DMS153 treated with DMSO at 0.1 percent for 48 hours (cell line): ENCODE measurements at regions not wholly inside any gene's neighbourhood (a gene's known extent, or its start where the extent isn't known, plus 50 kb on each side); places are given as distances from the start of the nearest gene placed in this dataset.
A peak's percentile ranks its signal among the peaks of the same experiment; 100 is the strongest.
"Not testable (repeated sequence)": the region's sequence is repeated elsewhere in the genome, so short reads cannot be mapped to it uniquely, and the experiment has no call there.

ENCODE experiments used
- DNase-seq: peaks from one replicate; lab custom pipeline; 2025; ENCODE audit not compliant: unreplicated experiment; lab: John Stamatoyannopoulos, UW

DNA sequence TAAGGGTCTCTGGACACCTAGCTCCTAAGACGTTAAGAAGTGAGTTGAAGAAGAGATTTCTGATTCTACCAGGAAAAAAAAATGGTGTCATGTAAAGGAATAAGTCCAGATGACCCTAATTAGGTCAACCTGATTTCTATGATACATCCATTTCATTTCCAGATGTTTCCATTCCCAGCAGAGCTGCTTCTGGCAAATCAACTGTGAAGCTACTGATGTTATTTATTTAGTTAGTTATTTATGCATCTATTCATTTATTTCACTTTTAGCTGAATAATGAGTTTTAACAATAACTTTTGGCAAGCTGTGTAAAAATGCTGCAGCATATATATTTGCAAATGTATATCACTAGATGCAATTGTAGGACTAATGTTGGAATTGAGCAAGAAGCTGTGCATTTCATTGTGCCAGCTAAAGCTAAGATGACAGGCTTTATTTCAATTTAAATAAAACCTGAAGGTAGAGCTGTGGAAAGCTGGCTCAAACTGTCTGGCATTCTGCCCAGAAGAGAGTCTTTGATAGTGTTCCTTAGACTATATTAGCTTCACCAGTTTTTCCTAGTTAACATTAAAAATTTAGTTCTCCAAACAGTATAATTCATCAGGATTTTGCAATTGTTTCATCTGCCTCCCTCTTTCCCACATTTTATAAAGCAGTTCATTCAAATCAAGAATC is 1164.4 kb upstream of the ADGRL4 start:
- no peak for DNase-seq

DNA sequence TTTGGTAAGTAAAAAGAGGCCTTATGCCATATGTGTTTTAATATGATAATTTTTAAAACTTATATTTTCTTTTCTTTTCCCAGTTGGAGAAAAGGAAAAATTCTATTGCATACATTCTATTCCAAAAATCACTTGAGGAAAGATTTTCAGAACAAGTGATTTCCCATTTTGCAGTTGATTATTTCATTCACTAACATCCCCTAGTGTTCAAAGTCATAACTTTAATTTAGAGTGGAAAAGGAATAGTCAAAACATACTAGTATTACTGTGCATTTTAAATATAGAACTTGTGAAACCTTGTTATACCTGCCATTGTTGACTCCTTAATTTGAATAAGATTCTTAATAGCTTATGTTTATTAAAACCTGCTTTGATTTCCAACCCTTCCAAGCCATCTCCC is 1157.6 kb upstream of the ADGRL4 start:
- no peak for DNase-seq

DNA sequence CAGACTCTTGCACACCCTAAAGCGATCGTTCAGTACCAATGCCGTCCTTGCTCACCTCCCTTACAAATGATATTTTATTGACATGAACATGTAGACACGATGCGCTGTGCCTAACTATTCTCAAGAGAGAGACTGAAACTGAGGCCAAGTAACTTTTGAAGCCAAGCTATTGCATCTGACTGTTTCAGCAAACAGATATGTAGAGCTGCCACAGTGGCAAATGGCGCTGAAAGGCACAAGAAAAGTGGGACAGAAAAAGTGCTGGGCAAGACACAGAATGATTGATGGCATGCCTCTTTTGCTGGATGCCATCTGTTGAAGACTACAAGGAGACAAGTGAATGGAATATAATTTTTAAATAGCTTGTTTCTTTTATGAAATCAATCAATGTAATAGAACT is 1157.2 kb upstream of the ADGRL4 start:
- no peak for DNase-seq

DNA sequence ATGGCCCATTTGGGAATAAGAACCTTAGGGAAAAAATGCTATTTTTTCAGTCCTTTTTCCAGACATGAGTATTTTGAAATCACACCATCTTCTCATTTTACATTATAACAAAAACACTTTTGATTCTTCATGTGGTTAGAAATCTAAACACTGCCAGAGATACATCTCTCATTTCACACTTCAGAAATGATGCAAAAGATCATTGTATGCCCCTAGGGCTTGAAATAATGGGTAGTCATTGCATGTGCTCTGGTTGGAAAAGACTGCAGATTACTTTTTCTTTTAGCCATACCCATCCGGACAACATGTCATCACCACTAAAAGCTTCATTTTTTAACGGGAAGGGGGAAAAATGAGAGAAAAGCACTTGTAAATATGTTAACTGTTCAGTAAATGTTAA is 1152.2 kb upstream of the ADGRL4 start:
- no peak for DNase-seq

DNA sequence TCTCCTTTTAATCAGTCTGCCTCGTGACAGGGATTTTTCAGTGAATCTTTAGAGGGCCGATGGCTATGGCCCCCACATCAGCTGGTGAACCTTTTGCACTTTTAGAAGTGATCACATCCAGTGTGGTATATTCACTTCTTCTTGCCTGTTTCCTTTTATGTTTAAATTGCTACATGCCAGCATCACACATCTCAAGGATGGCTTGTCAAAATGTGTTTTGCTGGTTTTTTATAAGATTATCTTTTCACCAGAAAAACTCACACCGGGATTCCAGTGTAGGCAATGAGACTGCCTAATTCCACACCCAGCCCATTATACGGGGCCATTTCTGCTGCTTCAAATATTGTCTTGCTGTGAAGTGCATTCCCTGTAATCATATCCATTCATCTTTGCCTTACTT is 1151.7 kb upstream of the ADGRL4 start:
- DNase-seq = no peak

DNA sequence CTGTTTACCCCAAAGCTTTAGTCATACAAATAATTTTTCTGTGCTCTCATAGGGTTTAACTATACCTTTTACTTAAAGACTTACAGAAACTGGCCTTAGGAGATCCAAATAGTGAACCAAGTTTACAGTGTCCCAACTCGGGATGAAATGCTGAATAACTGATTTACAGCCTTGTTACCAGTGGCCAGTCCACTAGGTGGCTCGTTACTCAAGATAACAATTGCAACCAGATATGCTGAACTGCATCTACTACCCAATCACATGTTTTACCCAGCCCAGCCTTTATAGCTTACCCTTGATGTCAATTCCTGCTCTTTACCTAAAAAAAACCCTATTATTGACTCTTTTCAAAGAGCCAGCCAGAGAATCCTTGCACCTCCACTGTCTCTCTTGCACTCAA is 1148.8 kb upstream of the ADGRL4 start:
- no peak for DNase-seq

DNA sequence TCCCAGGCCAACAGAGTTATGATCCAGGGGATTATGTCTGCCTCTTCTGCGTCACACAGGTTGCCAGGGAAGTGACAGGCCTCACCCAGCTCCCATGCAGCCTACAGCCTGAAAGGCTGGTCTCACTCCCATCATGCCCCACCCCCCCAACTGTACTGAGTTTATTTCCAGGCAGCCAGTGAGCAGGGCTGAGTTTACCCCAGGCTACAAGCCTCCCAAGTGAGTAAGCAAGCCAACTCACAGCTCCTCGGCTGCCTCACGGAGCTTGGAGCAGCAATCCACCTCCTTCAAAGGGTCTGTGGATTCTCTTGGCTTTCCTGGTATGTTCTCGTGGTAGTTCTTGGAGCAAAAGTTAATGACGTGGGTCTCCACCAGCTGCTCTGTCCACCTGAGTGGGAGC is 1147.6 kb upstream of the ADGRL4 start:
- DNase-seq = no peak

DNA sequence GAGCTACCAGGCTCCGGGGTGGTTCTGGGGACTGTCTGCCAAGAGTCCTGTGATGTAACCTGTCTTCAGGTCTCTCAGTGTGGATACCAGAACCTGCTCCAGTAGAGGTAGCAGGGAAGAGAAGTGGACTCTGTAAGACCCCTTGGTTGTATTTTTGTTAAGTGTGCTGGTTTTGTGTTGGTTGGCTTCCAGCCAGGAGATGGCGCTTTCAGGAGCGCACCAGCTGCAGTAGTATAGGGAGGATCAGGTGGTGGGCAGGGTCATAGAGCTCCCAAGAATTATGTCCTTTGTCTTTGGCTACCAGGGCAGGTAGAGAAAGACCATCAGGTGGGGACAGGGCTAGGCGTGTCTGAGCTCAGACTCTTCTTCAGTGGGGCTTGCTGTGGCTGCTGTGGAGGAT is 1147.2 kb upstream of the ADGRL4 start:
- DNase-seq = no peak

DNA sequence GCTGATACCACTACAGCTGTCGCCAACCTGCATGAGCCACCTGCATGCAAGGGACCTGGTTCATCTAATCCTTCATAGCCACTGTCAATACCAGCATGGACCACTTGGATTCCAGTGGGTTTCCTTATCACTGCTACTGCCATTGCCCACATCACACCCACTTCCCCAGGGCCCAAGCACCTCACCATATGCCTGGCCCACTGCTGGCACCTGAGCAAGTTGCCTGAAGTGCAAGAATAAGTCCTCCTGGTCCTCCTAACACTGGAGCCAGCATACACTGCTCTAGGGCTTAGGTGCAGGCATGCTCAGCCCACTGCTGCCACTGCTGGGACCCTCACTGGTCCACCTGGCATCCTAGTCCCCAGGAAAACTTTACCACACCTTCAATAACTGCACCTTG is 1136.8 kb upstream of the ADGRL4 start:
- no peak for DNase-seq

DNA sequence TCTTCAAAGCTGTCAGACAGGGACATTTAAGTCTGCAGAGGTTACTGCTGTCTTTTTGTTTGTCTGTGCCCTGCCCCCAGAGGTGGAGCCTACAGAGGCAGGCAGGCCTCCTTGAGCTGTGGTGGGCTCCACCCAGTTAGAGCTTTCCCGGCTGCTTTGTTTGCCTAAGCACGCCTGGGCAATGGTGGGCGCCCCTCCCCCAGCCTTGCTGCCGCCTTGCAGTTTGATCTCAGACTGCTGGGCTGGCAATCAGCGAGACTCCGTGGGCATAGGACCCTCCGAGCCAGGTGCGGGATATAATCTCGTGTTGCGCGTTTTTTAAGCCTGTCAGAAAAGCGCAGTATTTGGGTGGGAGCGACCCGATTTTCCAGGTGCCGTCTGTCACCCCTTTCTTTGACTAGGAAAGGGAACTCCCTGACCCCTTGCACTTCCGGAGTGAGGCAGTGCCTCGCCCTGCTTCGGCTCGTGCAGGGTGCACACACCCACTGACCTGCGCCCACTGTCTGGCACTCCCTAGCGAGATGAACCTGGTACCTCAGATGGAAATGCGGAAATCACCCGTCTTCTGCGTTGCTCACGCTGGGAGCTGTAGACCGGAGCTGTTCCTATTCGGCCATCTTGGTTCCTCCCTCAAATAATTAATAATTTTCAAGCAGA is 1131.5 kb upstream of the ADGRL4 start:
- not testable (repeated sequence) for DNase-seq

DNA sequence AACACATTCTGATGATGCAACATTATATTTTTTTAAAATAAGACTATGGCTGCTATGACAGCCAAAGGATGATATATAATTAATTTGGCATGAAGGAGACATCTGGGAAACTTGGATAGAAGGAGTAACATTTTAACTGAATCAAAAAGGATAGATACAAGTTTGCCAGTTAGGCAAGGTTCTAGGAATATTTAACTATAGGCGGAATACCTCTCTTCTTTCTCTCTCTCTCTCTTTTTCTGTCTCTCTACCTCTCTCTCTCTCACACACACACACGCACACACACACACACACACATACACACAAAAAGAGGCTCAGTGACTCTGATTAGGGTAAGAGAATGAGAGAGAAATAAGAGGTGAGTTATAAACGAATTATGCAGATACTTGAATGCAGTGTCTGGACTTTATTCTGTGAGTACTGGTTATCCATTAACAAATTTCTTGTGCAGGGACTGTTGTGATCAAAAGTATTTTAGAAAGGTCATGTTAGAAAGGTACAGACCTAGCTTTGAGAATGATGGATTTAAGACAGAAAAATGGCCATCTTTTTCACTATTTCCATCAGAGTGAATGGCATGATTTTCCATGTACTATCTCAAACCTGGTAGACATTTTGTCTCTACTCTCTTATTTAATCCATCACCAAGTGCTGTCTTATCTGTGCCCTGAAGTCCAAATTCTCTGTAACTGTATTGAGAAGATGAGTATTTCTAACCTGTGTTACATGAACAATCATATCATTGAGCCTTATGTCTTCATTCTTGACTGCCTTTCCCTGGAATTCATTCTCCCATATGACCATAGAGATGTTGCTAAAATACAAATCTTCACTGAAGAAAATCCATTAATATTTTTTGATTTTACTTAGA is 1106.9 kb upstream of the ADGRL4 start:
- DNase-seq = no peak

DNA sequence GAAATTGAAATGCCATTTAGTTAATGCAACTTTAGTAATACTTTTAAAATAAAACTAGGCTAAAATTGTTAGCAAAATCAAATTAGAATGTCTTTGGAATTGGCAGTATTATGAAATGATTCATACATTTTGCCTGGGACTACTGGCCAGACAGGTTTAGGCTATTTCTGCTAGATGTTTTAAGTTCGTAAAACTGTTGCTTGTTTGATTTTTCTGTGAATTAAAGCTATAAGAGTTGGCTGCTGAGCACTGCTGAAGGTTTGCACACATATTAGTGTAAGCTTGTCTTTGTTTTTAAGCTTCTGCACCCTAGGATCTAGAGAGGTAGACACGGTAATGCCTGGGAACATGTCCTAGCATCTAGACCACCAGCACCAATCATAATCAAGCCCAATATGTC is 1094.6 kb upstream of the ADGRL4 start:
- no peak for DNase-seq

DNA sequence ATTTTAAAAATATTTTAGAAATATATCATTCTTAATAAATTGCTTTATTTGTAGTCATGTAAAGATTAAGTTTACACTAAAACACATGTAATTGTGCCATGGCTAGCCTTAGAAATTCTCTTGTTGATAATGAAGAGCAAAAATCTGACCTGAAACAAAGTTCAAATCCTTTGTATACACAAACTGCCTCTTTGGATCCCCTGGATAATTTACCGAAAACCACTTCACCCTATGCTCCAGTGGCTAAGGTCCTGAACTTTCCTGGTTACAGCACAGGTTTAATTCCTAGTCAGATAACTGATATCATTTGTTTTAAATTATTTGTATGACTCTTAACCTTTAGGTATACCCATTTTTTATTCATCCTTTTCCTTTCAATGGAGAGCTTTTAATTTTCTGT is 1093.2 kb upstream of the ADGRL4 start:
- DNase-seq = no peak

DNA sequence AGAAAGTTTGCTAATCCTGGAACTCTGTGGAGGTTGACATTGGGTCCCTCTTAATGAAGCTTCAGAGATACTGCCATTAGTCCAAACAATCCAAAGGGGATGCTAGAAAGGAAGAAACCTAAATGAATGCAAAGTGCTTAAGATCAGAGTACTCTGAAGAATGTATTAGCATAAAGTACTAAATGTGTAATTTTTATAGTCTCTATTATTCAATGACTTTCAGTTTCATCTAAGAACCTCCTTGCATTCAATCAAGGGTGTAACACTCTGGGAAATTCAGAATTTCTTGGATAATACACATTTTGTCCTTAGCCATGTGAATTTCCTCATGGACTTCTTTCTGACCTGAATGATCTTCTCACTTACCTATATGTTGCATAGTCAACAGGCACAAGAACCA is 1078.5 kb upstream of the ADGRL4 start:
- no peak for DNase-seq

DNA sequence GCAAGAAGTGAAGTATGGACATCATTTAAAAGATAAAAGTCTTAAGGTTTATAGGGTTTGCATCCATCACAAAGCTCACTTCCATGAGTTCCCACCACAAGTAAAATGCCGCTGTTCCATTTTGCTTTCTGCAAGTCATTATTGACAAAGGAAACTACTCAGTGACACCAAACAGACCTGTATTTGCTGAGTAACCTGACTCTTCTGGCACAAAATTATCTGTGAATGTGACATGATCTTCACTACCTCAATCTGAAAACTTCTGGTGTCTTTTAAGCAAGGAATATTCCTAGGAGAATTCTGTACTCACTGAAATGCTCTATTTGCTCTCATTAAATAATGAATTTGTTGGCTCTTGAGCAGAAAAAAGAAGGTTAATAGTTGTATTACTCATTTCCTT is 1077.4 kb upstream of the ADGRL4 start:
- DNase-seq = no peak

DNA sequence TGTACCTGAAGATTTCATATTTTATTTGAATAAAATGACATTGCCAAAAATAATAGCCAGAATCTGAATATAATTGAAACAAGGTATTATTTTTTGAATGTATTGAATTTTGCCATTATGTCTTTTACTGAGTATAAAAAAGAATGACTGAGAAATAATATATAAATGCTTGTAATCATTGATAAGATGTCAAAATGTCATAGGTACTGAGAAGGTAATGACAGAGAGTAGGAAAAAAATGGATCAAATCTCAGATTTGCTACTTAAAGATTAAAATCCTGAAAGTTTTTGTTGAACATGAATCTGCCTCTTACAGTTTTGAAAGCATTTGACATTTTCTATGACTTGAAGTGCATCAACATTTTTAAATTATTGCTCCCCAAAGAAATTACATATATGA is 1069.9 kb upstream of the ADGRL4 start:
- no peak for DNase-seq

DNA sequence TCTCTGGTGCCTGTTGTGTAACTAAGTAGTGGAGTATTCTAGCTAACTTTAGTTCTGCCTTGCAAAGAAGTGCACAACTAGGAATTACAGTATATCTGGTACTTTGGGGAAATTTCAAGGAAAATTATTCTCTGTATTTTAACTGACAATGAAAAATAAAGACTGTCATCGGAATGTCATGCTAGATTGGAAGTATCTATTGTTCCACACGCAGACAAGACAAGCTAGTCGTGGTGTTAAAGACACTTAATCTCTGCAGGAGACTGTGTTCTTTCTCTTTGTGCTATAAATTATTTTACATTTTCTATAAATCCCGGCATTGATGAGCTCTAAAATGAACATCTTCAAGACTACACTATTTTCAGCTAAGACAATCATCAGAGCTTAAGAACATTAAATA is 1068.8 kb upstream of the ADGRL4 start:
- no peak for DNase-seq

DNA sequence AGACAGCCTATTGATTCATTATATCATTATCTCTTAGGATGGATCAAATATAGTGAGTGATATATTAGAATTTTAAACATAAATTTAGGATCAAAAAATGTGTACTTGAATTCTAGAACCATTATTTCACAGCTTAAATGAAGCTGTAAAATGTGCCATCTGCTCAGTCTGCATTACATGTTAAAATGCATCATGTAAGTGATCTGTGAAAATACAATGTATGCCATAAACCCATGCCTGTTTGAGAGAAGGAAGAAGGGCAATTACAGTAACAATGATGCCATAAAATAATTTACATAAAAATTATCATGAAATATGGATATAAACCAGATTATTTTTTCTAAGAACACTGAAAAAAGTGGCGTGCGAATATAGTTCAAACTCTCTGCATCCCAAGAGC is 1066.0 kb upstream of the ADGRL4 start:
- DNase-seq = no peak

DNA sequence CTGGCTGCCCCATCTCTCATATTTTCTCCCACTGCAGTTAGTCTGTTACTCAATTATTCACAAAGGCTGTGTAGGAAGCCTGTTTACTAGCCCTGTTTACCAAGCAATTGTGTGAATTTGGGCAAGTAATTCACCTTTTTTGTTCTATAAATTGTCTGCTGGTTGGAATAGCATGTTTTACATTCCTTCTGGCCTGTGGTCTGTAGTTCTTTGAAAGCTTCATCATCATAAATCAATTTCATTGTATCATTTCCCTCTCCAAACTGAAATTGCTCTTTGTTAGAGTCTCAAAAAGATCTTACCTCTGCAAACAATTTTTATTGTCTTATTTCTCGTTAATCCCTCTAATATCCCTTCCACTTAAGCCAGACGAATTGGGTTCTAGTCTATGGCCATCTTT is 1059.5 kb upstream of the ADGRL4 start:
- peak; percentile 75 for DNase-seq

DNA sequence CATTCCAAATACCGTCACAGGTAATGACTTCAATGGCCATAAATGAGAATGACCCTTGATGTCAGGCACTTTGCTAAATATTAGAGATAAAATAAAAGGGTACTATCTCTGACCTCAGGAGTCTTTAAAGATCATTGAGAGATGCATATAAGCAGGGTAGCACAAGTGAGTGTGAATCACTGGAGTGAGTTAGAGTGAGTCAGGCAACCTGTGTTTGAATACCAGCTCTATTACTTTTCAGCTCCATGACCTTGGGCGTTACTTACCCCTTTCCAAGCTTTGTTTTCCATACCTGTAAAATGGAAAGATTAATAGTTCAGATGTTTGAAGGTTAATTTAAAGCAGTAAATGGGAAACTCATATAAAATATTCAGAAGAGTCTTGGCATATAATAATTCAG is 1058.0 kb upstream of the ADGRL4 start:
- DNase-seq = no peak

DNA sequence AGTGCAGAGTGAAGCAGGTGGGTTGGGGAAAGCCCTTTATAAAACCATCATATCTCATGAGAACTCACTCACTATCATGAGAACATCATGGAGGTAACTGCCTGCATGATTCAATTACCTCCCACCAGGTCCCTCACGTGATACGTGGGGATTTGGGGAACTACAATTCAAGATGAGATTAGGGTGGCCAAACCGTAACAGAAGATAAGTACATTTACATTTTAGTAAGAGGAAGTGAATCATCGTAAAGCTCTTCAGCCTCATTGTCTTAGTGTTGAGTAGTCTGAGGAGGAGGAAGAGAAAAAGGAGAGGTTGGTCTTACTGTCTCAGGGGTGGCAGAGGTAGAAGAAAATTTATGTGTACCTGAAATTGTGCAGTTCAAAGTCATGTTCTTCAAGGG is 1053.4 kb upstream of the ADGRL4 start:
- no peak for DNase-seq

DNA sequence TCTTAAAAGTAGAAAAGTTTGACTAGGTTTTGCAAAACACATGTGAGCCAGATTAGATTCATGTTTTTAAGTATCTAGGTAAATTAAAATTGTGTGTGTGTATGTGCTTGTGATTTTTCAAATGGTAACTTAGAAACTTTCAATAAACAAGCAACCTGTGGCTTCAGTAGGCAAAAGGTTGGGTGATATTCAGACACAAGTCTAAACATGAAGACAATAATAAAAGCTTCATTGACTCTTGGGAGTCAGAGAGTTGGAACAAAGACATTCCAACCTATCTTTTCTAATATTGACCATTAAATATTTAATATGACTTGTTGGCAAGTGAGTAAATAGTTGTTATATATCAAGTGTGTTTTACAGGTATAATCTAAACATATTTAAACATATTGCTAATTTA is 1049.6 kb upstream of the ADGRL4 start:
- DNase-seq = no peak
